Peyer's patch (tissue), 4 donors: ENCODE measurements at regions not wholly inside any gene's neighbourhood (a gene's known extent, or its start where the extent isn't known, plus 50 kb on each side); places are given as distances from the start of the nearest gene placed in this dataset.

Experiments used
- DNase-seq, 3 donors: peaks; one replicate each; pipeline ENCODE4 v3.0.0-alpha.2; 2017 to 2019
- H3K27ac ChIP-seq, 4 donors: fragments of 200-600 bp; sonication (generic); one replicate each; pipeline ENCODE4 v1.5.1; 2016 to 2019
- H3K27me3 ChIP-seq, 2 donors: fragments of 200-600 bp; sonication (generic); one replicate each; pipeline ENCODE4 v1.5.1; 2019
- H3K36me3 ChIP-seq, 3 donors: fragments of 200-600 bp; sonication (generic); one replicate each; pipeline ENCODE4 v1.5.1; 2016 to 2019
- H3K4me1 ChIP-seq, 4 donors: fragments of 200-600 bp; sonication (generic); one replicate each; pipeline ENCODE4 v1.5.1; 2016 to 2019
- H3K4me3 ChIP-seq, 4 donors: fragments of 200-600 bp; sonication (generic); 1 replicate in 3 of 4; 2 replicates in 1 of 4; pipeline ENCODE4 v1.5.1; 2016 to 2019; ENCODE audit warnings: mild to moderate bottlenecking in 1 of 4
- H3K9me3 ChIP-seq, 4 donors: fragments of 200-600 bp; sonication (generic); one replicate each; pipeline ENCODE4 v1.5.1; 2016 to 2019; ENCODE audit warnings: mild to moderate bottlenecking in 1 of 4
- POLR2A ChIP-seq, 2 donors: fragments of 450-650 bp; IDR thresholded peaks; one replicate each; pipeline ENCODE4 v1.5.1; 2017; ENCODE audit warnings: antibody characterized with exemption in 2 of 2, mild to moderate bottlenecking in 2 of 2, moderate library complexity in 2 of 2
- TF ChIP-seq, protein P1 (sequence below), 6 experiments: fragments of 450-650 bp in 4 of 6; fragments of 200-600 bp in 2 of 6; sonication (generic) in 1 of 6; IDR thresholded peaks; one replicate each; pipeline ENCODE4 v1.5.1; 2017 to 2019; ENCODE audit warnings: antibody characterized with exemption in 6 of 6, mild to moderate bottlenecking in 3 of 6, moderate library complexity in 1 of 6

GRCh38 chr7:68362745-68363518 is 1235.3 kb upstream of the AUTS2 start:
- Histone ChIP-seq H3K9me3 (no peaks in the 10 kb centered on the region), H3K4me3 (no peak overlapping the region), H3K27me3 (no peaks in the 10 kb centered on the region), H3K4me1 (no peaks in the 10 kb centered on the region), H3K27ac (no peak overlapping the region), H3K36me3 (no peaks in the 10 kb centered on the region)
- DNase-seq = no peak
- TF ChIP-seq, protein P1, sequence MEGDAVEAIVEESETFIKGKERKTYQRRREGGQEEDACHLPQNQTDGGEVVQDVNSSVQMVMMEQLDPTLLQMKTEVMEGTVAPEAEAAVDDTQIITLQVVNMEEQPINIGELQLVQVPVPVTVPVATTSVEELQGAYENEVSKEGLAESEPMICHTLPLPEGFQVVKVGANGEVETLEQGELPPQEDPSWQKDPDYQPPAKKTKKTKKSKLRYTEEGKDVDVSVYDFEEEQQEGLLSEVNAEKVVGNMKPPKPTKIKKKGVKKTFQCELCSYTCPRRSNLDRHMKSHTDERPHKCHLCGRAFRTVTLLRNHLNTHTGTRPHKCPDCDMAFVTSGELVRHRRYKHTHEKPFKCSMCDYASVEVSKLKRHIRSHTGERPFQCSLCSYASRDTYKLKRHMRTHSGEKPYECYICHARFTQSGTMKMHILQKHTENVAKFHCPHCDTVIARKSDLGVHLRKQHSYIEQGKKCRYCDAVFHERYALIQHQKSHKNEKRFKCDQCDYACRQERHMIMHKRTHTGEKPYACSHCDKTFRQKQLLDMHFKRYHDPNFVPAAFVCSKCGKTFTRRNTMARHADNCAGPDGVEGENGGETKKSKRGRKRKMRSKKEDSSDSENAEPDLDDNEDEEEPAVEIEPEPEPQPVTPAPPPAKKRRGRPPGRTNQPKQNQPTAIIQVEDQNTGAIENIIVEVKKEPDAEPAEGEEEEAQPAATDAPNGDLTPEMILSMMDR (IDR thresholded peaks at IDR 0.05) = no peak
- no peak for TF ChIP-seq POLR2A (IDR thresholded peaks at IDR 0.05)

GRCh38 chr7:68364886-68365625 is 1233.2 kb upstream of the AUTS2 start:
- Histone ChIP-seq H3K36me3 (no peaks in the 10 kb centered on the region), H3K4me3 (no peak overlapping the region), H3K9me3 (no peaks in the 10 kb centered on the region), H3K4me1 (no peaks in the 10 kb centered on the region), H3K27me3 (no peaks in the 10 kb centered on the region), H3K27ac (no peak overlapping the region)
- DNase-seq = no peak
- no peak for TF ChIP-seq POLR2A (IDR thresholded peaks at IDR 0.05)
- TF ChIP-seq, protein P1 (IDR thresholded peaks at IDR 0.05) = no peak

GRCh38 chr7:68371985-68372384 is 1226.3 kb upstream of the AUTS2 start:
- H3K27ac ChIP-seq = no peak overlapping the region
- no peaks in the 10 kb centered on the region for H3K9me3 ChIP-seq
- no peaks in the 10 kb centered on the region for H3K4me1 ChIP-seq
- TF ChIP-seq, protein P1 (IDR thresholded peaks at IDR 0.05) = no peak
- TF ChIP-seq POLR2A (IDR thresholded peaks at IDR 0.05) = no peak
- no peaks in the 10 kb centered on the region for H3K27me3 ChIP-seq
- H3K4me3 ChIP-seq = no peak overlapping the region
- H3K36me3 ChIP-seq = no peaks in the 10 kb centered on the region
- no peak for DNase-seq

- H3K27me3 ChIP-seq = no peaks in the 10 kb centered on the region
- no peak overlapping the region for H3K4me3 ChIP-seq
- no peaks in the 10 kb centered on the region for H3K36me3 ChIP-seq
- H3K27ac ChIP-seq = no peak overlapping the region
- no peaks in the 10 kb centered on the region for H3K4me1 ChIP-seq
- TF ChIP-seq, protein P1 (IDR thresholded peaks at IDR 0.05) = no peak
- no peak for TF ChIP-seq POLR2A (IDR thresholded peaks at IDR 0.05)
- H3K9me3 ChIP-seq = no peaks in the 10 kb centered on the region
- no peak for DNase-seq
These were observed 1222.1 kb upstream of the AUTS2 start for GRCh38 chr7:68376131-68376661.

GRCh38 chr7:68381731-68382130 is 1216.5 kb upstream of the AUTS2 start:
- Histone ChIP-seq H3K9me3 (no peaks in the 10 kb centered on the region), H3K4me3 (no peak overlapping the region), H3K36me3 (no peaks in the 10 kb centered on the region), H3K27ac (no peak overlapping the region), H3K4me1 (no peaks in the 10 kb centered on the region), H3K27me3 (no peaks in the 10 kb centered on the region)
- DNase-seq = no peak
- TF ChIP-seq, protein P1 (IDR thresholded peaks at IDR 0.05) = no peak
- TF ChIP-seq POLR2A (IDR thresholded peaks at IDR 0.05) = no peak
